HepG2 (cell line): ENCODE measurements at regions not wholly inside any gene's neighbourhood (a gene's known extent, or its start where the extent isn't known, plus 50 kb on each side); places are given as distances from the start of the nearest gene placed in this dataset.

Experiments
- NBN ChIP-seq: fragments of 450-650 bp; conservative IDR thresholded peaks from 2 replicates; pipeline ENCODE4 v1.6.1; 2017
- NR2F6 ChIP-seq, 2 experiments: IDR thresholded peaks; 2 replicates each; pipeline ENCODE4 v1.6.1; 2016; ENCODE audit warnings: antibody characterized with exemption in 1 of 2, mild to moderate bottlenecking in 1 of 2
- ZNF101 ChIP-seq: sonication (generic); formaldehyde crosslinking; IDR thresholded peaks from 2 replicates; pipeline ENCODE4 v1.4.0; 2020; ENCODE audit warnings: mild to moderate bottlenecking, low read depth, missing genetic modification reagents, borderline replicate concordance
- ZNF331 ChIP-seq: sonication (generic); formaldehyde crosslinking; IDR thresholded peaks from 2 replicates; pipeline ENCODE4 v1.4.0; 2020; ENCODE audit warnings: missing genetic modification reagents
- ZNF75D ChIP-seq: sonication (generic); formaldehyde crosslinking; IDR thresholded peaks from 2 replicates; pipeline ENCODE4 v1.8.1; 2023; ENCODE audit warnings: missing genetic modification reagents, mild to moderate bottlenecking, borderline replicate concordance

- TF ChIP-seq ZNF75D (CRISPR knock-in tag) (no peak), NR2F6 (IDR thresholded peaks at IDR 0.05) (no peak), NR2F6 (CRISPR knock-in tag; IDR thresholded peaks at IDR 0.05) (no peak), ZNF331 (CRISPR knock-in tag) (no peak), NBN (no peak), ZNF101 (CRISPR knock-in tag) (no peak)
These were observed 449.9 kb upstream of the NAALADL2 start for GRCh38 chr3:174409086-174409743.
